NT2/D1 (cell line): ENCODE measurements at regions not wholly inside any gene's neighbourhood (a gene's known extent, or its start where the extent isn't known, plus 50 kb on each side); places are given as distances from the start of the nearest gene placed in this dataset.

ENCODE experiments used
- SUZ12 ChIP-seq: IDR thresholded peaks from 2 replicates; pipeline ENCODE4 v1.6.1; 2011; ENCODE audit not compliant: insufficient read length, insufficient read depth; ENCODE audit errors: extremely low read depth
- YY1 ChIP-seq: IDR thresholded peaks from 2 replicates; pipeline ENCODE4 v1.6.1; 2011; ENCODE audit not compliant: insufficient read length, insufficient read depth
- ZNF274 ChIP-seq: IDR thresholded peaks from 2 replicates; pipeline ENCODE4 v1.6.1; 2011; ENCODE audit warnings: mild to moderate bottlenecking, low read depth, low read length

GRCh38 chr21:15373941-15374340, 309.1 kb upstream of the NRIP1 start:
- TF ChIP-seq YY1: no peak
- TF ChIP-seq SUZ12: no peak
- TF ChIP-seq ZNF274: no peak
